Astrocyte (in vitro differentiated cells and primary cell): ENCODE measurements at regions not wholly inside any gene's neighbourhood (a gene's known extent, or its start where the extent isn't known, plus 50 kb on each side); places are given as distances from the start of the nearest gene placed in this dataset.

Experiments
- DNase-seq: peaks from one replicate; pipeline ENCODE4 v3.0.0-alpha.2; 2010; ENCODE audit warnings: low read depth
- FAIRE-seq: peaks from 2 replicates; lab custom pipeline; 2011; peaks lifted over from hg19 to GRCh38; lab: Jason Lieb, UNC
- H2AFZ ChIP-seq: 2 replicates; pipeline ENCODE4 v1.6.0; 2012; ENCODE audit warnings: low read depth, low read length, inconsistent platforms
- H3K27ac ChIP-seq: 2 replicates; pipeline ENCODE4 v1.5.1; 2011; ENCODE audit warnings: low read depth, low read length, inconsistent platforms
- H3K27me3 ChIP-seq: 2 replicates; pipeline ENCODE4 v1.6.0; 2011; ENCODE audit warnings: low read length, inconsistent platforms; ENCODE audit not compliant: insufficient read depth
- H3K36me3 ChIP-seq: 2 replicates; pipeline ENCODE4 v1.5.1; 2011; ENCODE audit warnings: low read length, inconsistent platforms; ENCODE audit not compliant: insufficient read depth
- H3K4me1 ChIP-seq: 2 replicates; pipeline ENCODE4 v1.5.1; 2011; ENCODE audit warnings: low read length, inconsistent platforms; ENCODE audit not compliant: insufficient read depth
- H3K4me2 ChIP-seq: 2 replicates; pipeline ENCODE4 v1.6.0; 2012; ENCODE audit warnings: low read length, inconsistent platforms
- H3K4me3 ChIP-seq: 2 replicates; pipeline ENCODE4 v1.5.1; 2011; ENCODE audit warnings: low read depth, mild to moderate bottlenecking, low read length, inconsistent platforms; ENCODE audit not compliant: insufficient read depth
- H3K79me2 ChIP-seq: 2 replicates; pipeline ENCODE4 v1.6.0; 2012; ENCODE audit warnings: mild to moderate bottlenecking, low read length, inconsistent platforms; ENCODE audit not compliant: insufficient read depth
- H3K9ac ChIP-seq: 2 replicates; pipeline ENCODE4 v1.6.0; 2012; ENCODE audit warnings: mild to moderate bottlenecking, low read length, inconsistent platforms
- H3K9me3 ChIP-seq: 2 replicates; pipeline ENCODE4 v1.5.1; 2012; ENCODE audit warnings: low read depth, mild to moderate bottlenecking, low read length, inconsistent platforms; ENCODE audit not compliant: insufficient read depth
- H4K20me1 ChIP-seq: 2 replicates; pipeline ENCODE4 v1.6.0; 2012; ENCODE audit warnings: low read length, inconsistent platforms; ENCODE audit not compliant: insufficient read depth
- H3K27ac Mint-ChIP-seq: one replicate; pipeline ENCODE4 v1.8.0; 2021; ENCODE audit warnings: mild to moderate bottlenecking, mixed read lengths; ENCODE audit not compliant: unreplicated experiment
- H3K27me3 Mint-ChIP-seq: one replicate; pipeline ENCODE4 v1.8.0; 2021; ENCODE audit warnings: low read depth, mixed read lengths; ENCODE audit not compliant: unreplicated experiment
- H3K36me3 Mint-ChIP-seq: one replicate; pipeline ENCODE4 v1.8.0; 2021; ENCODE audit warnings: low read depth, mixed read lengths; ENCODE audit not compliant: unreplicated experiment
- H3K4me1 Mint-ChIP-seq: one replicate; pipeline ENCODE4 v1.8.0; 2021; ENCODE audit warnings: low read depth, mixed read lengths; ENCODE audit not compliant: unreplicated experiment
- H3K4me3 Mint-ChIP-seq: one replicate; pipeline ENCODE4 v1.8.0; 2021; ENCODE audit warnings: mild to moderate bottlenecking, moderate library complexity, mixed read lengths; ENCODE audit not compliant: unreplicated experiment
- H3K9me3 Mint-ChIP-seq: one replicate; pipeline ENCODE4 v1.8.0; 2021; ENCODE audit warnings: mild to moderate bottlenecking, mixed read lengths; ENCODE audit not compliant: unreplicated experiment
- EZH2 ChIP-seq: IDR thresholded peaks from 2 replicates; pipeline ENCODE4 v1.6.1; 2012; ENCODE audit warnings: mild to moderate bottlenecking, low read length, inconsistent platforms; ENCODE audit not compliant: insufficient read depth
- TF ChIP-seq, protein P1 (sequence below): IDR thresholded peaks from 2 replicates; pipeline ENCODE4 v1.5.1; 2011; ENCODE audit warnings: low read depth, mild to moderate bottlenecking, inconsistent platforms, low read length, moderate library complexity; ENCODE audit not compliant: insufficient read depth

DNA sequence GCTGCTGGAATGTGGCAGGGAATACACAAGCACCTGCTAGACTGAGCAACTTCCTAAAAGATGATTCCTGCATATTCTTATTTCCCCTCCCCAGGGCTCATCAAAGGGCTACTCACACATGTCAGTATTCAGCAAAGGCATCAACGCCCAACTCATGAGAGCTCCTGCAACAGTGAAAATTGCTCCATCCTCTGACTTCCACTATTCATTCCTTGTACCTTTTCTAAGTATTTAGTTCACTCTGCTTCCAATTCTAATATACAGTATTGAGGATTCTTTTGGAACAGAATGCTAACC lies 84.1 kb downstream of the SCN11A start:
- Histone ChIP-seq H3K27ac (no peak overlapping the region), H3K27me3 (no peaks in the 10 kb centered on the region), H3K36me3 (no peaks in the 10 kb centered on the region), H4K20me1 (no peaks in the 10 kb centered on the region), H3K4me2 (no peak overlapping the region), H3K9me3 (no peaks in the 10 kb centered on the region), H3K9ac (no peak overlapping the region), H3K79me2 (no peaks in the 10 kb centered on the region), H3K4me1 (no peaks in the 10 kb centered on the region), H3K4me3 (no peak overlapping the region), H2AFZ (no peak overlapping the region)
- Mint-ChIP-seq H3K4me1 (no peaks in the 10 kb centered on the region), H3K4me3 (no peak overlapping the region), H3K9me3 (no peaks in the 10 kb centered on the region), H3K27ac (no peak overlapping the region), H3K27me3 (peaks cover 6% of the 10 kb centered on the region), H3K36me3 (no peaks in the 10 kb centered on the region)
- DNase-seq (no peak), FAIRE-seq (no peak)
- TF ChIP-seq, protein P1, sequence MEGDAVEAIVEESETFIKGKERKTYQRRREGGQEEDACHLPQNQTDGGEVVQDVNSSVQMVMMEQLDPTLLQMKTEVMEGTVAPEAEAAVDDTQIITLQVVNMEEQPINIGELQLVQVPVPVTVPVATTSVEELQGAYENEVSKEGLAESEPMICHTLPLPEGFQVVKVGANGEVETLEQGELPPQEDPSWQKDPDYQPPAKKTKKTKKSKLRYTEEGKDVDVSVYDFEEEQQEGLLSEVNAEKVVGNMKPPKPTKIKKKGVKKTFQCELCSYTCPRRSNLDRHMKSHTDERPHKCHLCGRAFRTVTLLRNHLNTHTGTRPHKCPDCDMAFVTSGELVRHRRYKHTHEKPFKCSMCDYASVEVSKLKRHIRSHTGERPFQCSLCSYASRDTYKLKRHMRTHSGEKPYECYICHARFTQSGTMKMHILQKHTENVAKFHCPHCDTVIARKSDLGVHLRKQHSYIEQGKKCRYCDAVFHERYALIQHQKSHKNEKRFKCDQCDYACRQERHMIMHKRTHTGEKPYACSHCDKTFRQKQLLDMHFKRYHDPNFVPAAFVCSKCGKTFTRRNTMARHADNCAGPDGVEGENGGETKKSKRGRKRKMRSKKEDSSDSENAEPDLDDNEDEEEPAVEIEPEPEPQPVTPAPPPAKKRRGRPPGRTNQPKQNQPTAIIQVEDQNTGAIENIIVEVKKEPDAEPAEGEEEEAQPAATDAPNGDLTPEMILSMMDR = no peak
- TF ChIP-seq EZH2 = no peak

DNA sequence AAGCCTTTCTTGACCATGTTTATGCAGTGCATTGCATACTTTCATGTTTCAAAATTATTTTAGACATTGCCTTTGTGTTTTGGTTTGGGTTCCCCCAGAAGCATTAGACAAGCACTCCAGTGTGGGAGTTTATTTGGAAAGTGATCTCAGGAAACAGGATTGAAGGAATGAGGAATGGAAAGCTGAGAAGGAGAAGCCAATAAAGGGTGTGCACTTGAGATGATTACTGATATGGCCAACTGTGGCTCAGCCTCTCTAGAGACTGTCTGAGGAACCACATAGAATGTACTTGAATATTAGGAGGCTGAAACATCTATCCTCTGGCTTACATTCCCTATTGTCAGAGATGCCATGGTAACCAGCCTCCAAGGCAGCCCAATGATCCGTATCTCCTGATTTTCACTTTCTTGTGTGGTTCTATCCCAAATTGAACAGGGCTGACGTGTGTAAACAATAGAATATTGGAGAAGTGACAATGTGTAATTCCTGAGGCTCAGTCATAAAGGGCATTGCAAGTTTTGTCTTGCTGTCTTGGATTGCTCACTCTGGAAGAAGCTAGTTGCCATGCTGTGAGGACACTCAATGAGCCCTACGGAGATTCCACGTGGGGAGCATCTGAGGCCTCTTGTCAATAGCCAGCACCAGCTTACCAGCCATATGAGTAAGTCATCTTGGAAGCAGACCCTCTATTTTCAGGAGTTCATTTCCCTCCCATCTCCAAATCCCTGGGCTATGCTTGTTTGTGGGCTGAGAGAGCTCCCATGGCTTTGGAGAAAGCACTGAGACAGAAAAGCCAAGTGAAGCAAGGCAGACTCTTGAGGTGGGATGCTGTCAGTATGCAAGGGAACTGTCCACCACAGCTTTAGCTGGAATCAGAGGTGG lies 84.7 kb downstream of the SCN11A start:
- H3K4me1 Mint-ChIP-seq = no peaks in the 10 kb centered on the region
- no peaks in the 10 kb centered on the region for H3K4me1 ChIP-seq
- no peaks in the 10 kb centered on the region for H3K27me3 ChIP-seq
- no peaks in the 10 kb centered on the region for H4K20me1 ChIP-seq
- H3K9ac ChIP-seq = no peak overlapping the region
- peaks cover 6% of the 10 kb centered on the region for H3K27me3 Mint-ChIP-seq
- H3K27ac Mint-ChIP-seq = no peak overlapping the region
- TF ChIP-seq, protein P1 = no peak
- TF ChIP-seq EZH2 = no peak
- no peak for DNase-seq
- H3K4me3 Mint-ChIP-seq = no peak overlapping the region
- no peaks in the 10 kb centered on the region for H3K36me3 Mint-ChIP-seq
- no peaks in the 10 kb centered on the region for H3K36me3 ChIP-seq
- no peaks in the 10 kb centered on the region for H3K9me3 Mint-ChIP-seq
- no peak for FAIRE-seq
- H3K9me3 ChIP-seq = no peaks in the 10 kb centered on the region
- H3K79me2 ChIP-seq = no peaks in the 10 kb centered on the region
- no peak overlapping the region for H3K27ac ChIP-seq
- no peak overlapping the region for H3K4me3 ChIP-seq
- no peak overlapping the region for H2AFZ ChIP-seq
- H3K4me2 ChIP-seq = no peak overlapping the region

DNA sequence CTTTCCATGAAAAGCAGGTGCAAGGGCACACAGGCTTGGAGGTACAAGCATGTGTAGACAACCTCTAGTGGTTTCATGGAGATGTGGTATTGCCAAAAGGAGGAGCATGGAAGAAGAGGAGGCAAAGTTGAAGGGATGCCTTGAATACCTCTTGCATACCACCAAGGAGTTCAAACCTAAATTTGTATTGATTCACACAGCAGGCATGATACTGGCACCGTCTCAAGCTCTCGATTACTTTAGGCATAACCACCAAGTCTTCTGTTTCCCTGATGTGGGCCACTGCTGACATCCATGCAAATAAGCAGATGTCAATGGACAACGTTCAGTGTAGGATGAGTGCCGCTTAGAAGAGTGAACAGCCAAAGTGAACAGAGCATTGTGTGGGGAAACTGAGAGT lies 87.1 kb downstream of the SCN11A start:
- no peaks in the 10 kb centered on the region for H3K9me3 ChIP-seq
- H3K79me2 ChIP-seq = no peaks in the 10 kb centered on the region
- no peaks in the 10 kb centered on the region for H3K27me3 ChIP-seq
- H3K4me3 Mint-ChIP-seq = no peak overlapping the region
- no peaks in the 10 kb centered on the region for H4K20me1 ChIP-seq
- FAIRE-seq = no peak
- H3K27ac ChIP-seq = no peak overlapping the region
- no peak overlapping the region for H3K27ac Mint-ChIP-seq
- H3K9me3 Mint-ChIP-seq = no peaks in the 10 kb centered on the region
- no peaks in the 10 kb centered on the region for H3K4me1 Mint-ChIP-seq
- no peaks in the 10 kb centered on the region for H3K4me1 ChIP-seq
- no peak overlapping the region for H2AFZ ChIP-seq
- H3K27me3 Mint-ChIP-seq = peaks cover 4% of the 10 kb centered on the region
- no peak for DNase-seq
- H3K36me3 ChIP-seq = no peaks in the 10 kb centered on the region
- TF ChIP-seq EZH2 = no peak
- TF ChIP-seq, protein P1 = no peak
- no peaks in the 10 kb centered on the region for H3K36me3 Mint-ChIP-seq
- H3K4me2 ChIP-seq = no peak overlapping the region
- no peak overlapping the region for H3K4me3 ChIP-seq
- no peak overlapping the region for H3K9ac ChIP-seq
